IMR-90 (cell line): ENCODE measurements at regions not wholly inside any gene's neighbourhood (a gene's known extent, or its start where the extent isn't known, plus 50 kb on each side); places are given as distances from the start of the nearest gene placed in this dataset.

Source experiments
- ATAC-seq: fragments of 200-7000 bp; cut with Tn5 transposase; 2 replicates; pipeline ENCODE4 v1.9.1; 2020; ENCODE audit warnings: low read depth, mild to moderate bottlenecking, moderate library complexity
- BruUV-seq: library from RNA; stranded (reverse); fragments of 400-500 nt; replicated peaks from 2 replicates; lab custom pipeline; 2021; lab: Mats Ljungman, UMichigan
- CTCF ChIA-PET: fragments of 300-600 bp; formaldehyde crosslinking; extraction: SDS; loops from one replicate; lab custom pipeline; 2021; ENCODE audit warnings: antibody characterized with exemption; lab: Yijun Ruan, JAX
- POLR2A ChIA-PET: fragments of 300-600 bp; sonication (Branson Sonifier 250); formaldehyde crosslinking; loops from one replicate; lab custom pipeline; 2022; ENCODE audit warnings: antibody characterized with exemption; ENCODE audit not compliant: unreplicated experiment; lab: Charles Lee
- DNase-seq: peaks from one replicate; pipeline ENCODE4 v3.0.0; 2013
- H2AFZ ChIP-seq: replicated peaks from 2 replicates; pipeline ENCODE3; 2013; ENCODE audit warnings: low read length, mild to moderate bottlenecking; ENCODE audit not compliant: poor library complexity
- H2AK5ac ChIP-seq: 2 replicates; pipeline ENCODE4 v1.6.1; 2013; ENCODE audit warnings: low read depth, low read length, inconsistent platforms
- H2AK9ac ChIP-seq: replicated peaks from 2 replicates; pipeline ENCODE3; 2013; ENCODE audit warnings: mild to moderate bottlenecking, low read depth, low read length, moderate library complexity; ENCODE audit not compliant: poor library complexity
- H2BK120ac ChIP-seq: 2 replicates; pipeline ENCODE4 v1.6.1; 2013; ENCODE audit warnings: low read depth, low read length, inconsistent platforms
- H2BK15ac ChIP-seq: 3 replicates; pipeline ENCODE4 v1.6.1; 2013; ENCODE audit warnings: low read depth, low read length, inconsistent platforms
- H2BK20ac ChIP-seq: 2 replicates; pipeline ENCODE4 v1.6.1; 2013; ENCODE audit warnings: low read depth, mild to moderate bottlenecking, inconsistent platforms, low read length, moderate library complexity
- H2BK5ac ChIP-seq: 2 replicates; pipeline ENCODE4 v1.6.1; 2013; ENCODE audit warnings: mild to moderate bottlenecking, low read depth, low read length, inconsistent platforms; ENCODE audit not compliant: poor library complexity, severe bottlenecking
- H3K14ac ChIP-seq: replicated peaks from 2 replicates; pipeline ENCODE4 v1.6.1; 2013; ENCODE audit warnings: low read depth, low read length, inconsistent platforms
- H3K18ac ChIP-seq: 2 replicates; pipeline ENCODE4 v1.6.1; 2013; ENCODE audit warnings: low read depth, low read length, control low read depth
- H3K23ac ChIP-seq: 2 replicates; pipeline ENCODE4 v1.6.1; 2013; ENCODE audit warnings: low read depth, low read length, inconsistent platforms
- H3K27ac ChIP-seq: 2 replicates; pipeline ENCODE4 v1.5.1; 2013; ENCODE audit warnings: mild to moderate bottlenecking, control low read depth, low read length; ENCODE audit not compliant: insufficient read depth
- H3K27me3 ChIP-seq: 2 replicates; pipeline ENCODE4 v1.6.1; 2013; ENCODE audit warnings: low read length; ENCODE audit not compliant: control insufficient read depth, insufficient read depth
- H3K36me3 ChIP-seq: 2 replicates; pipeline ENCODE4 v1.6.1; 2013; ENCODE audit warnings: low read length, mixed read lengths; ENCODE audit not compliant: control insufficient read depth, insufficient read depth
- H3K4ac ChIP-seq: 2 replicates; pipeline ENCODE4 v1.6.1; 2013; ENCODE audit warnings: low read depth, low read length, inconsistent platforms
- H3K4me1 ChIP-seq: 2 replicates; pipeline ENCODE4 v1.6.1; 2013; ENCODE audit warnings: low read length, mixed read lengths; ENCODE audit not compliant: control insufficient read depth, insufficient read depth
- H3K4me2 ChIP-seq: 2 replicates; pipeline ENCODE4 v1.6.1; 2013; ENCODE audit warnings: low read depth, mild to moderate bottlenecking, control low read depth, low read length, moderate library complexity
- H3K4me3 ChIP-seq: 2 replicates; pipeline ENCODE4 v1.5.1; 2013; ENCODE audit warnings: low read depth, mild to moderate bottlenecking, control low read depth, low read length, moderate library complexity; ENCODE audit not compliant: insufficient read depth
- H3K56ac ChIP-seq: 2 replicates; pipeline ENCODE4 v1.6.1; 2013; ENCODE audit warnings: low read length, inconsistent platforms; ENCODE audit not compliant: insufficient read depth; ENCODE audit errors: extremely low read depth
- H3K79me1 ChIP-seq, 2 experiments: 2 replicates each; pipeline ENCODE4 v1.6.1; 2013; ENCODE audit warnings: low read length in 2 of 2, inconsistent platforms in 1 of 2, low read depth in 1 of 2
- H3K9ac ChIP-seq: 2 replicates; pipeline ENCODE4 v1.6.1; 2013; ENCODE audit warnings: low read depth, low read length, control low read depth
- H3K9me1 ChIP-seq: 2 replicates; pipeline ENCODE4 v1.6.1; 2013; ENCODE audit warnings: low read length, inconsistent platforms; ENCODE audit not compliant: insufficient read depth
- H3K9me3 ChIP-seq: 2 replicates; pipeline ENCODE4 v1.6.1; 2013; ENCODE audit warnings: low read length; ENCODE audit not compliant: control insufficient read depth, insufficient read depth
- H4K20me1 ChIP-seq: 2 replicates; pipeline ENCODE4 v1.6.1; 2013; ENCODE audit warnings: low read length, inconsistent platforms; ENCODE audit not compliant: insufficient read depth
- H4K5ac ChIP-seq: 2 replicates; pipeline ENCODE4 v1.6.1; 2013; ENCODE audit warnings: mild to moderate bottlenecking, low read depth, low read length, control low read depth
- H4K8ac ChIP-seq, 2 experiments: 2 replicates each; pipeline ENCODE4 v1.6.1; 2013; ENCODE audit warnings: low read depth in 2 of 2, low read length in 2 of 2, control low read depth in 1 of 2, inconsistent platforms in 1 of 2
- H4K91ac ChIP-seq: 2 replicates; pipeline ENCODE4 v1.6.1; 2013; ENCODE audit warnings: low read depth, low read length, inconsistent platforms; ENCODE audit not compliant: insufficient read depth
- BHLHE40 ChIP-seq: fragments of 150-350 bp; IDR thresholded peaks from 2 replicates; pipeline ENCODE4 v1.6.1; 2016; ENCODE audit warnings: mild to moderate bottlenecking, low read depth, low read length
- CHD1 ChIP-seq: IDR thresholded peaks from 2 replicates; pipeline ENCODE4 v1.6.1; 2012; ENCODE audit warnings: low read depth, low read length, improper control_type of control experiment
- ELK1 ChIP-seq: fragments of 150-350 bp; IDR thresholded peaks from 2 replicates; pipeline ENCODE4 v1.6.1; 2016; ENCODE audit warnings: low read depth, mild to moderate bottlenecking, low read length, moderate library complexity, borderline replicate concordance
- MXI1 ChIP-seq: IDR thresholded peaks from 2 replicates; pipeline ENCODE4 v1.6.1; 2012; ENCODE audit warnings: low read depth, mild to moderate bottlenecking, low read length, moderate library complexity, borderline replicate concordance
- NFE2L2 ChIP-seq: fragments of 150-350 bp; IDR thresholded peaks from 2 replicates; pipeline ENCODE4 v1.6.1; 2016; ENCODE audit warnings: low read depth, mild to moderate bottlenecking, low read length
- POLR2A ChIP-seq: IDR thresholded peaks from 2 replicates; pipeline ENCODE4 v1.6.1; 2012; ENCODE audit warnings: mild to moderate bottlenecking, low read depth, low read length
- USF2 ChIP-seq: fragments of 150-350 bp; IDR thresholded peaks from 2 replicates; pipeline ENCODE4 v1.6.1; 2017; ENCODE audit warnings: mild to moderate bottlenecking, antibody characterized with exemption, low read length, low read depth
- WGBS, 2 experiments: methylation state at CpG; one replicate each; pipeline versions ENCODE4 v1.1.5 to v1.1.7; 2013; ENCODE audit warnings: missing lambda C conversion rate in 2 of 2; ENCODE audit not compliant: insufficient read length in 1 of 2; ENCODE audit errors: extremely low coverage in 2 of 2; 5-methylcytosine and 5-hydroxymethylcytosine counted together
- dilution Hi-C: fragments of 300-500 bp; cut with HindIII; formaldehyde crosslinking; loops from one replicate; pipeline ENCODE4 v1.14.3; 2018; ENCODE audit warnings: low sequenced_read_pairs; ENCODE audit not compliant: unreplicated experiment
- in situ Hi-C: fragments of 300-500 bp; cut with MboI; formaldehyde crosslinking; loops from 3 replicates; pipeline ENCODE4 v1.14.3; 2019; ENCODE audit warnings: low sequenced_read_pairs, inconsistent platforms, mixed read lengths
- intact Hi-C: fragments of 100-400 bp; cut with micrococcal nuclease; formaldehyde crosslinking; loops from 2 replicates; pipeline ENCODE4 v1.10.0; 2022
- TF ChIP-seq, protein P1 (sequence below): conservative IDR thresholded peaks from 2 replicates; pipeline ENCODE4 v1.5.1; 2012; ENCODE audit warnings: mild to moderate bottlenecking, low read depth, low read length, improper control_type of control experiment

GRCh38 chr21:19807201-19807600, 1191.0 kb upstream of the NCAM2 start:
- H3K23ac ChIP-seq = no peak overlapping the region
- H3K4ac ChIP-seq = no peak overlapping the region
- no peak overlapping the region for H2AFZ ChIP-seq
- no peaks in the 10 kb centered on the region for H3K27me3 ChIP-seq
- H3K79me1 ChIP-seq = no peaks in the 10 kb centered on the region
- H3K14ac ChIP-seq = no peak overlapping the region
- POLR2A ChIA-PET = no interaction called here
- H3K4me3 ChIP-seq = no peak overlapping the region
- no peak overlapping the region for H2BK120ac ChIP-seq
- H3K9ac ChIP-seq = no peak overlapping the region
- no peak overlapping the region for H3K18ac ChIP-seq
- no CpG with 5 or more reads among the region's 1 CpG for WGBS, 2 experiments
- CTCF ChIA-PET = no interaction called here
- H2AK5ac ChIP-seq = no peak overlapping the region
- DNase-seq (no peak), ATAC-seq (no peak)
- no peaks in the 10 kb centered on the region for H3K36me3 ChIP-seq
- no peaks in the 10 kb centered on the region for H4K20me1 ChIP-seq
- no peak overlapping the region for H2BK5ac ChIP-seq
- H3K9me1 ChIP-seq = no peaks in the 10 kb centered on the region
- H3K4me1 ChIP-seq = no peaks in the 10 kb centered on the region
- intact Hi-C loops (no loop called here), in situ Hi-C loops (no loop called here), dilution Hi-C loops (no loop called here)
- peaks cover 1% of the 10 kb centered on the region; the same call in 1 of the 2 replicates for H3K9me3 ChIP-seq
- no peak overlapping the region for H3K27ac ChIP-seq
- no peak overlapping the region for H4K91ac ChIP-seq
- no TSS peak for BruUV-seq
- H4K5ac ChIP-seq = no peak overlapping the region
- no peak for TF ChIP-seq POLR2A
- TF ChIP-seq MXI1 = no peak
- TF ChIP-seq USF2 = no peak
- no peak for TF ChIP-seq NFE2L2
- TF ChIP-seq, protein P1, sequence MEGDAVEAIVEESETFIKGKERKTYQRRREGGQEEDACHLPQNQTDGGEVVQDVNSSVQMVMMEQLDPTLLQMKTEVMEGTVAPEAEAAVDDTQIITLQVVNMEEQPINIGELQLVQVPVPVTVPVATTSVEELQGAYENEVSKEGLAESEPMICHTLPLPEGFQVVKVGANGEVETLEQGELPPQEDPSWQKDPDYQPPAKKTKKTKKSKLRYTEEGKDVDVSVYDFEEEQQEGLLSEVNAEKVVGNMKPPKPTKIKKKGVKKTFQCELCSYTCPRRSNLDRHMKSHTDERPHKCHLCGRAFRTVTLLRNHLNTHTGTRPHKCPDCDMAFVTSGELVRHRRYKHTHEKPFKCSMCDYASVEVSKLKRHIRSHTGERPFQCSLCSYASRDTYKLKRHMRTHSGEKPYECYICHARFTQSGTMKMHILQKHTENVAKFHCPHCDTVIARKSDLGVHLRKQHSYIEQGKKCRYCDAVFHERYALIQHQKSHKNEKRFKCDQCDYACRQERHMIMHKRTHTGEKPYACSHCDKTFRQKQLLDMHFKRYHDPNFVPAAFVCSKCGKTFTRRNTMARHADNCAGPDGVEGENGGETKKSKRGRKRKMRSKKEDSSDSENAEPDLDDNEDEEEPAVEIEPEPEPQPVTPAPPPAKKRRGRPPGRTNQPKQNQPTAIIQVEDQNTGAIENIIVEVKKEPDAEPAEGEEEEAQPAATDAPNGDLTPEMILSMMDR = no peak
- no peak for TF ChIP-seq CHD1
- TF ChIP-seq ELK1 = no peak
- TF ChIP-seq BHLHE40 = no peak
- no peak overlapping the region for H2AK9ac ChIP-seq
- no peak overlapping the region for H3K56ac ChIP-seq
- no peak overlapping the region for H2BK20ac ChIP-seq
- no peak overlapping the region for H4K8ac ChIP-seq
- no peak overlapping the region for H2BK15ac ChIP-seq
- H3K4me2 ChIP-seq = no peak overlapping the region
